ENCODE measurements at regions not wholly inside any gene's neighbourhood (a gene's known extent, or its start where the extent isn't known, plus 50 kb on each side); places are given as distances from the start of the nearest gene placed in this dataset.
"Not testable (repeated sequence)": the region's sequence is repeated elsewhere in the genome, so short reads cannot be mapped to it uniquely, and the experiment has no call there.

DNA sequence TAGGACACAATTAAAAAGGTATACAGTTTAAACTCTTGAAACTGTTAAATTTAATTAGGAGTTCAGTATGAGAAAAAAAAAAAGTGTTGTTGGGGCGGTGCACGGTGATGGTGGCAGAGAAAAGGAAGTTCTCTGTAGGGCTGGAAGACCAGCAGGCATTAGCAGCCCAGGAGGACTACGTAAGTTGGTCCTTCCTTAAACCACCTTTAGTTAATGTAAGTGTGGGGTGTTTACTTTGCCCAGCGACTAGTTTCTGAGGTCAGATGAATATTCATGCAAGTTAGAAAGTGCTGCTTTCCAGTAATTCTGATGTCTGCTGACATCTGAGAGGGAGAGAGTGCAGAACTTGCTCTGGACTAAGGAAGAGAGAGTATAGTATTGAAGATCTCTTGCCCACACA, 54.9 kb downstream of the NKX2-1 start:
- DNase-seq, result no peak

DNA sequence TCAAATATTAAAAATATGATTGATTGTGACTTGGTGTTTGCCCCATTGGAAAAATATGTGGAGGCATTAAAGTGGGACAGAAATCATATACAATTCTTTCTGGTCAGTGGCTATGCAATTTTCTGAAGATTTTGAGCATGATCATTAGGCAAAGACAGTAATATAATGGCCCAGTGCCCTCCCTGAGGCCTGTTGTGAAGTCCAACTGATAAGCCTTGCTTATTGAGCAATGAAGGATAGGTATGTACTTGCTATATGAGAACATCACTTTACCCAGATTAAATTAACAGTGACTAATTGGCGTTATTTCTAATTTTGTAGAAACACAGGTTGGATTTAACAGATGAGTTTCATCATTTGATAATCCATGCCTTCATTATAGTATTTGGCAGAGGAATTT, 57.1 kb downstream of the NKX2-1 start:
- no peak for DNase-seq

DNA sequence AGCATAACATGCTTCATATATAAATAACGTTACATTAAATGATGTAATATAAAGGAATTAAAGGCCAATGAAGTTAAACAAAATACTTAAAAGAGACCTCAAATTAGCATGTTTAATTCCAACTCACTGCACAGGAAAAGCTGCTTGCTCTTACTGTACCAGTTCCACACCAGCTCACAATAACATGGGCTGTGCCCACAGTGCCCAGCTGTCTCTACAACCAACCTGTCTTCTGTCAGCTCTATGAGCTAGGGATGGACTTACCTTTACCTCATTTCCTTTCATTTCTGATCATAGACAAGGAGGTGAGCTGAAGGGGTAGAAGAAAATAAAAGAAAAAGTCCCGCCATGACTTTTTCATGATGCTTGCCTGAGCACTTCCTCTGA, 64.8 kb downstream of the NKX2-1 start:
- no peak for DNase-seq

DNA sequence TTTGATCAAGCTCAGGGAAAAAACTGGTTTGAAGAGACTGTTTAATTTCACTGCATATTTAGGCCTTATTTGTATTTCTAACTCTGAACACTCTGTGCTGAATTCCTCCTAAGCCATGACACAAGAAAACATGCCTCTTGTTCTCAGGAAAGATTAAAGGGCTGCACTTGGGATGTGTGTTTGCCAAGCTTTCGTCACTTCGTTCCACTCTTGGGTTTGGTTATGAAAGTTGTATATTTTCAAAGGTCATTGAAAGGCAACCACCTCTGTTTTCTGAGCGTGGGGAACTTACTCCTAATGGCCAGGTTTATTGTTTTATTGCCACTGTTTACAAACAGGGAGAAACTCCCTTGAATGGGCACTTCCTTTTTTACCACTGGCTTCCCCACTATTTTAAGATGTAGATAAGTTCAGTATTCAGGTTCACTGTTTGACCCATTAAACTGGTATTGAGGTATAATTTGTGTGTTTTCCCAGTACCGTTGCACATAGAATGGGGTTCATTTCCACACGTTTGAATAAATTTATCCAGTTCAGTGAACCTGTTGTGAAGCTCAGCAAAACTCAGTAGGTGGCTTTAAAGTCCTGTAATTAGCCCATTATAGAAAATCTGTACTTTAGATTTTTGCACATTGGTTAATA, 65.3 kb downstream of the NKX2-1 start:
- DNase-seq, result no peak

DNA sequence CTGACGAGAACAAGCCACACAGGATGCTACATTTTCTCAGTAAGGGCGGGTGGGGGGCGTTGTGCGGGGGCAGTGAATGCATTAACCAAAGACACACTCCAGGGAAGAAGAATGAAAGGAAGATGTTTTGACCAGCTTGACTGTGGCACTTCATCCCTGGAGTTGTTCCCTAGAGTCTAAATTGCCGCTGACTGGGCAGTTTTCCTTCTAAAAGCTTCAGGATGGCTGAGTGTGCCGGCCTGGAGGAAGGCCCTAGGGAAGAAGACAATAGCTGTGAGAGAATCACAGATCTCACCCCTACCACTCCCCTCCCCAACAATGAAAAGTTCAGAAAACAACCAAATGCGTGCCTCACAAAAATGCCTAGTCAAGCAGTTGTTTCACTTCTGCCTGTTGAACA, 67.2 kb downstream of the NKX2-1 start:
- DNase-seq, result no peak

DNA sequence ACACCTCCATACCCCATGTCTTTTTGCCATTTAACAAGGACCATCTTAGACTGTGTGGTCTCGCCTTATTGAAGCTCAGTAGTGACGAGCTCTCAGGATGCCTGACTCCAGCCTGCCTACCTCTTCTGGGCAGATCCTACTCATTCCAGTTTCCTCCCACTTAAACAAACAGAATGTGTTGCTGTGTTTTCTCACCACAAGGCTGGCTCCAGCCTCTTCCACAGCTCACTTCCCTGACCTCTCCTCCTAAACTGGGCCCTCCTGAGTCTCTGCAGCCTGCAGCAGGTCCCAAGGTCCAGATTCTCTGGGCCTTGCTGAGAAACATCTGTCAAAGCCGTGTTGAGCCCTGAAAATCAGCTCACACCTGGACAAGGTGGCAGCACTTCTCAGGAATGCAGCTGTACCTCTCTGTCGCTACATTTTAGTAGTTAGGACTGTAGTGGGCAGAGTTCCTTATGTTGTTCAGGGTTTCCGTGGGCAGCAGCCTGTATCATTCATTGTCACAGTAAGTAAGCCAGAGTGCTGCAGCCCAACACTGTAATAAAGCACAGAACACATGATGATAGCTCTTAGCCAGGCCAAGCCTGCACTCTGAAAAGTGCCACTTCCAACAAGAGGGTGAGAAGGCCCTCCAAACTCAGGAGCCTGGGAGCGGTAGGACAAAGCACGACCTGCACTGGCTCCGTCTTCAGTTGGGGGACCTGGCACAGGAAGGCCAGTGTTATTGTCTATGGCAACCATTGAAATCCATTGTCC, 68.5 kb downstream of the NKX2-1 start:
- DNase-seq, result no peak

DNA sequence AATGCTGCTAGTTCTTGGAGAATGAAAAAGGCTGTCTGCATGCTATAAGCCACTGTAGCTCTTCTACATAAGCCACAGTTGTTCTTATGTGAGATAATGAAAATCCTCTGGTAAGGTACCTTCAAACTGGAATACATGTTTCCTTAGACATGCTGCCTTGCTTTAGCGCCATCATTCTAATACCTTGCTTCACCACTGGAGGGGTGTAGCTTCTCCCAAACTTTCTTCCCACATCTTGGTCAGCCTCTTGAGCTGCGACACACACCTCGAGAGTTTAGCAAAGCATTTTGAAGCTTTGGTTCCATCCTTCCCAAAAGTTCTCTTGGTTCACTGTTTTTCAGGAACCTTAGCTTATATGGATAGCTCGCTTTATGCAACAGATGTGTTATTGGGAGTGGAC, 69.5 kb downstream of the NKX2-1 start:
- no peak for DNase-seq

DNA sequence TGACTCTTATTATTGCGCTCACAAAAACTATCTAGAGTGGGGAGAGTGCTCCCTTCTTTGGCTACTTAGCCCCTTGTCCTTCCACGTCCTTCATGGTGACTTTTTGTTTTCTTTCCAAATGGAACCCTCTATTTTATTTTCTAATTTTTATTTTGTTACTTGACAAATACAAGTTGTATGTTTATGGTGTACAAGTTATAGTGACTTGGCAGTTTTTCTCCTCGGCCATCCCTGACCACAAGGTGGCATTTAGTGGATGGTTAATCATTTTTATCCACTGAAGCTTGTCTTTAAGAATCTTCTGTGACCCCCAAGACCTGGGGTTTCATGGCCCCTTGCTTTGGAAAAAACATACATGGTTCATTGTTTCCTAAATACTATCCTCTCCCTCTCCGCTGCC, 70.1 kb downstream of the NKX2-1 start:
- DNase-seq, result no peak

DNA sequence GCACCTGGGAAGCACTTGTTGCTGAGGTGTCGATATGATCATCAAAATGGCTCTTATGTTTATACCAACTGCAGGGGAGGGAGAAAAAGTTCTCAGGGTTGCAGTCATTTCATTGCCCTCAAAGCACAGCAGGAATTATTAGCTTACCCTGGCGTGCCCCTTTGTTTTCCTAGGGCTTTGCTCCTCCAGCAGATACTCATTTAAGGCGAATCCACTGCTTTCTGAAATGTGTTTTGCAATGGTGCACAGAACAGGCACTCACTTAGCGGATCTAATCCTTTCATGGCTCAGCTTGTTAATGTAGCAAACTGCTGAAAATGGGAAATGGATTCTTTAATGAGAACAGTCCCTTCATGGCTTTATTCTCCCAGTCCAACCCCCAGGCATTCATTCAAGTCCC, 76.7 kb downstream of the NKX2-1 start:
- no peak for DNase-seq

DNA sequence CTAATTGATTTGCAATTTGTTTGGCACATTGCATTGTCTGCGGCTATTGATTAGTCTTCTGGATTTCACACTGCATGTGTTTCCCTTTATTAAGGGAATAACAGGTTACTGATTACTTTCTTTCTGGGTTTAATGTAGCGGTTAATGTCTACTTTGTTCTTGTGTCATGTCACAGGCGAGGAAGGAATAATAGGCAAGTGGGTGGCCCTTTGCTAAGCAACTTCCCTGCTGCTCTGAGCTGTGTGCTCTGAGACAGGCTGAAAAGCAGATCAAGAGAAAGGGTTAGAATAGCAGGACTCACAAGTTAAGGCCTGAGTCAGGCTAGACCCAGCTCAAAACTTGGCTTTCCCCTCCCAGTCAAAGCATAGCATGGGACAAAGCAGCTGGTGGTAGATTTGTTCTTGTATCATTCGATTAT, 77.2 kb downstream of the NKX2-1 start:
- no peak for DNase-seq

DNA sequence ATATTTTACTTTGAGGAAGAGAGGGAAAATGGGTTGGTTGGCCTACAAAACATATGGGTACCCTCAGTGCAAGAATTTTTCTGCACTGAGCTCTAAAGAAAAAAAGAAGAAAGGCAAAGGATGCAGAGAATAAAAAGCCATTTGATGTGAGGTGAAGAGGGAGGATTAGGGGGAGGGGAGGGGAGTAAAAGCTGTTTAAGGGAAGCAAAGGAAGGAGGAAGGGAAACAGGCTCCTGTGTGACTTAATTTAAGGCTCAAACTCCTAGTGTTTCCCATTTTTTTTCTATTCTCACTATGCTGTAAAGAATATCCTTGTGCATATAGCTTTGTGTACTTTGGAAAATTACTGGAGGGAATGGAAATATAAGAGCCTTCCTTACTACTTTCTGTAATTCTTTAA, 78.7 kb downstream of the NKX2-1 start:
- no peak for DNase-seq

DNA sequence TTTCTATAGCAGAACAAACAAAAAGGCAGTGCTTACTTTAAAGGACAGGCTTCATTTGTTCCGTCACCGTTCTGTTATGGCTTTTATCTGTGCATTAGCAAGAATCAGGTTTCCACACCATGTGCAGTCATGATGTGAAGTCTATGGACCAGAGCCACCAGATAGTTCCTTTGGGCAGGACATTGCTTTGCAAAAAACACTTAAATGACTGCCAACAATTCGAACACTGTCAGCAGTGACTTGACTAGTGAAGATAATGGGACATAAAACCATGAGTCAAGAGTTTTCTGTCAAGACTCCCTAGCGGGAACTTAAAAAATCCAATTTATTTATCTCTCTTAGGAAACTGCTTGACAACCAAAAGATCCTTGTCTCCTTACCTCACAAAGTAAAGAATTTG, 80.3 kb downstream of the NKX2-1 start:
- no peak for DNase-seq

DNA sequence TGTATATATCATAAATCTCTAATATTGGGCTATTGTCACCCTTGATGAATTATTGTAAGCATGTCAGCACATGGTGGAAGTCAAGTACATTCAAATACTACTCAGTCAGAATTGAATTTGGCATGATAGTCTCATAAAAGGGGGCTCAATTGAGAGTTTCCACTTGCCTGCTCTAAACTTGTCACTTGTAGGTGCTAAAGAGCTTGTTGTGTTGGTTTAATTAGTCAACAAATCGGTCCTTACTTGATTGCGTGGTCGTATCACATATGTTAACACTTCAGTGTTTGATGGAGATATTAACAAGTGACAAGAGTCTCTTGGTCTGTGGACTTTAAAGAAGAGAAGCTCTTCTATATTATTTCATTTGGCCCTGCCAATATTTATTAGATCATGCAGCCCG, 81.1 kb downstream of the NKX2-1 start:
- DNase-seq, result no peak

DNA sequence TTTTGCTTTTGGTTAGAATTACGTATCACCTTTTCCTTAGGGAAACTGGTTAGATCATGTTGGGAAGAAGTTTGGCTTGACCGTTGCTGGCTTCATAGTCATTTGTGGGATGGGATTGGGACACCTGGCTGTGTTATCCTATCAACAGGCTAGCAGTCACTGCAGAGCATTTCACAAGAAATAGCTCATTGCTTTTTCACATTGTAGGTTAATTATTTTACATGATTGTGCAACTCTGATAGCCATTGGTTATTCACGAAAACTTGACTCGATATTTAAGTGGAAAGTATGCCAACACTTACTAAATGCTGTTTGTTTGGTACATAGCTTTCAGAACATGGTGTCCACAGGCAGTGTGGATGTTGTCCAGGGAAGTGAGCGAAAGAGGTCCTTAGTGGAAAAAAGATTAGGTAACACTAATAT, 89.4 kb downstream of the NKX2-1 start:
- DNase-seq, result no peak

DNA sequence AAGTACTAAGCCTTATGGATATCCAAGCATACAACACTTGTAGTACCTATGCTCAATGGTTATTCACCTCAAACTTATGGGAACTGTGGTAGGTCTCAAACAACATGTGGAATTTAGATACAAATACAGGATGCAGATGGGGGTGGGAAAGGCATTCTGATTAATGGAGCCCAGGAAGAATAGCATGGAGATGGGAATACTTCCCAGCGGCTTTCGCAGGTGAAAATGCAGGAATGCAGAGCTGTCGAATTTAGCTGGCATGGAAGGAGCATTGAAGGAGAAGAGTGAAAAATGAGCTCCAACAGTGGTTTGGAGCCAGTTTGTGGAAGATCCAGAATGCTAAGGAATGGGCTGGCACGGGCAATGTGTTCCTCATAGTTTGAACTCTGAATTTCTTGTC, 89.9 kb downstream of the NKX2-1 start:
- no peak for DNase-seq

DNA sequence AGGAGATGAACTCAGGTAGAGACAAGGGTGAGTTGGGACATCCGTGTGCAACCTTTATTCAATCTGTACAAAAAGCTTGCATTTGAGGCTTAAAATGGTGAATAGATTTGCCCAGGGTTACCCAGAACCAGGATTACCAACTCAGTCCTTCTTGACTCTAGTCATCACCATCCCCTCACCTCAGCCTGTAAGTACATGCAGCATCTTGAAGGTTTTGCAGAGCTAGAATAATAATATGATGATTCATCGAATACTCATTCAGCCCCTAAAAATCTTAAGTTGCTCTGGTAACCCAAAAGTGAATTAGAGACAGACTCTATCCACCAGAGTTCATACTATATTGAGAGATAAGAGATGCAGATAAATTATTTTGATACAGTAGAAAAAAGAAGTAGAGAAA, 90.3 kb downstream of the NKX2-1 start:
- no peak for DNase-seq

DNA sequence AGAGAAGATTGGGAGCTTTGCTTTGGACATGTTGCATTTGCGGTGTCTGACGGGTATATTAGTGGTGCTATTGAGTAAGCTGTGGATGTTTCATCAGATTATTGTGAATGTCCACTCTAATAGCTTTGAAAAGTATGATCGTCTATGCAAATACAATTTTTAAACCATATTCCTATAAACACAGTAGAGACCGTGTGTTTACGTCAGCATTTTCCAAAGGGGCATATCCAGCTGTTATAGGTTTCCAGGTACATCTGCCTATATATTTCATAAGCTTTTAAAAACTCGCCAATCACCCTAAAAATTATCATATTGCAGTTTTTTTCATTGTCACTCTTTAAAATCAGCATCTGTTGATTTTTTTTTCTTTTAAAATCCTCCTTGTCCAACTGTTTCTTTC, 91.7 kb downstream of the NKX2-1 start:
- DNase-seq, result no peak

DNA sequence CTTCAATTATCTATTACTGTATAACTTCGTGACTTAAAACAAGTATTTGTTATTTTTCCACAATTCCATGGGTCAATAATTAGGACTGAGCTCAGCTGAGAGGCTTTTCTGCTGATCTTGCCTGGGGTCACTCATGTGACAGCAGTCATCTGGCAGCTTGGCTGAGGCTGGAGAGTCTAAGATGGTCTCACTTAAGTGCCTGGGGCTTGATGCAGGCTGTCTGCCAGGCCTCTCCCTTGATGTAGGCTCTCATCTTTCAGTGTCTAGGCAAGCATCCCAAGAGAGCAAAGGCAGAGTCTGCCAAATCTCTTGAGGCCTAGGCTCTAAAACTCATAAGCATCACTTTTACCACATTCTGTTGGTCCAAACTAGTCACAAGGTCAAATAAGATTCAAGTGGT, 93.2 kb downstream of the NKX2-1 start:
- DNase-seq, result no peak

DNA sequence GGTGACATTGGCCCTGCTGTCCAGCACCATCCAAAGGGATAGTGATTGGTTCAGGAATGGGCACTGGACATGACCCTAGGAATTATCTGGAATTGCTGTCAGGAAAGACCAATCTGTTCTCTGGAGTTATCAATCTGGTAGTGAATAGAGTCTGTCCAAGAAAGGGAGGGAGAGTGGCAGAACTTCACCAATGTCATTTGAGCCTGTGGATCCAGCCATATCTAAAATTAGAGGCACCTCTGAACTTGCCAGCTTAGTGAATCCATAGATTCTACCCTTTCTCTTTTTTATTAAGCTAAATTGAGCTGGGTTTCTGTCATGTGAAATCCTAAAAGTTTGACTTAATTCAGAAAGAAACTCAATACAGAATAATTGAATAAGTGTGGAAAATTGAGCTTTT, 93.9 kb downstream of the NKX2-1 start:
- no peak for DNase-seq

DNA sequence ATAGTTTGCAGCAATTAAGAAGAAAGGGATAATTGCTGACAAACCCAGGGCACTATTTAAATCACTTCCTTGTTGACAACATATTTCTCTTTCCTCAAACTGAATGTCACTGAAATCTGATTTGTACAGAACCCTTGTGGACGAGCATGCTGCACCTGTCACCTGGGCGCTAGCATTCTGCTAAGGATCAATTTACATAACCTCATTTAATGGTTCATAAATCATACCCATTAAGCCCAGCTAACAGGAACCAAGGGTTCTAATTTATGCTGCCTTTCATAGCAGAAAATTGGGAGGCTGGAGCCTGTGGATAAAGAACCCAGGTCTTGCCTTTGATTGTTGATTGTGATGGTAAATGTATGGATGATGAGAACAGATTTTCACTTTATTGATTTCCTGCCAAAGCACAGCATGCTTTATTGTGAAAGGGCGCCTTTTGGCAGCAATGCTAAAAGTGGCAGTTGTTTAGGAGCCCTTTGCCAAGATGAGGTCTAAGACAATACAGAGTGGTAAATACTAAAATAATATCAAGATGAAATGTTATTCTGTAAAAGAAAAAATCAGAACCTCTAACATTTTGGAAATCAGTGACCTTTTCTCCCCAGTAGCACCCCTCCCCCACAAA, 95.4 kb downstream of the NKX2-1 start:
- no peak for DNase-seq

DNA sequence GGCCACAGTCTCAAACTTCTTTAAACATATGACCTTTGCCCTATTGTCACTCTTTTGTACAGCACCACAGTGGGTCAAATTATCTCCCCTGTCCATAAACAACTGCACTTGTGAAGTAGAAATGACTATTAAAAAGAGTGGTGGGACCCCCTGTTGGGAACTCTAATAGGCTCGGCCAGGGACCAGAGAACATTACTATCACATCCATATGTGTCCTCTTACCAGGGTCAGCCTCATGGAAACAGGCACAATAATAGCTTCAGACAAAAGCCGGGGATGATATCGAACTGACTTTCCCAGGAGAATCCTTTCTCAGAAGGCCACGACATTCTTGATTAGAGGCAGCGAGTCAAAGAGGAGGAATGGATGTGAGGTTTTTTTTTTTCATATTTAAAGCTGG, 96.6 kb downstream of the NKX2-1 start:
- DNase-seq, result no peak

DNA sequence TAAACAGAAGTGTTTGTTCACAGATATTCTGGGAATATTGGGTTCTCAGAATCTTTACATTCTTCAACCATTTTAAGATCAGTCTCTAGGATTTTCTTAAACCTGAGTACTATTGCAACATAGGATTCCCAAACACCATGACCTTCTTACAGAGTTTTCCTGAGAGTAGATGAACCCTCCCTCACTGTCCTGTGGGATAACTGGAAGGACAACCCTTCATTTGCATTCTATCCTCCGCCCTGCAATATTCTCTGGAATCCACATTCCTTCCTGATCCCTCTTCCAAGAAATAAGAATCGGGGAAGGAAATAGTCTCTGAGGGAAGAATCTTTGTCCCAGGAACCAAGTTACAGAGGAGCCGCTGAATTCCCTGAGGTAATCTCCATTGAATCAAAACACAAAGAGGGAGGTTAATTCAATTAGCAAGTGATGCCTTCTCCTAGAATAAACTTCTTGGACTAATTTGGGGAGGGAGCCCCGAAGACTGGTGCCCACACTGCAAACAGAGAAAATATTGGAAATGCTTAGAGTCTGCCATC, 99.8 kb upstream of the MBIP start:
- DNase-seq, result no peak

DNA sequence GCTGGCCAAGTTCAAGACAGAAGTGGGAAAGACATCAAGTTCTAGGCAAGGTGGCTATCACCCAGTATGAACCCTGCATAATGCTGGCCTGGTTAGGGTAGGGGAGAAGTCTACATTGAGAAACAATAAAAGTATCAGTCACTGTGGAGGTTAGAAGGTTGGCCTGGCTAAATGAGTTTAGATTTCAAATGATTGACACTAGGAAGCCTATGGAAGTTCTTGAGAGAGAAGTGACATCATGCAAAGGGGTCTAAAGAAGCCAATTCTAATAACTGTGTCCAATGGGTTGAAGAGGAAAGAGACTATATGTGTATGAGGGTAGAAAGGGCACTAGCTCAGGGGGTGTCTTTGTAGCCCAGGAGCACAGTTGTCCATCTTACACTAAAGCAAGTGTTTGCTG, 98.5 kb upstream of the MBIP start:
- DNase-seq, result no peak

DNA sequence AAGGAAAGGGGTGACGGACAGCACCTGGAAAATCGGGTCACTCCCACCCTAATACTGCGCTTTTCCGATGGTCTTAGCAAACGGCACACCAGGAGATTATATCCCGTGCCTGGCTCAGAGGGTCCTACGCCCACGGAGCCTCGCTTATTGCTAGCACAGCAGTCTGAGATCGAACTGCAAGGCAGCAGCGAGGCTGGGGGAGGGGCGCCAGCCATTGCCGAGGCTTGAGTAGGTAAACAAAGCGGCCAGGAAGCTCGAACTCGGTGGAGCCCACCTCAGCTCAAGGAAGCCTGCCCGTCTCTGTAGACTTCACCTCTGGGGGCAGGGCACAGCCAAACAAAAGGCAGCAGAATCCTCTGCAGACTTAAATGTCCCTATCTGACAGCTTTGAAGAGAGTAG, 91.5 kb upstream of the MBIP start:
- DNase-seq, result not testable (repeated sequence)

Data from OCI-M1 (cell line).